Aorta (tissue), 5 donors: ENCODE measurements at regions not wholly inside any gene's neighbourhood (a gene's known extent, or its start where the extent isn't known, plus 50 kb on each side); places are given as distances from the start of the nearest gene placed in this dataset.

Experiments
- ATAC-seq: fragments of 200-7000 bp; cut with Tn5 transposase; one replicate; pipeline ENCODE4 v1.9.1; 2022; ENCODE audit warnings: moderate library complexity; ENCODE audit not compliant: low FRiP score
- DNase-seq, 2 donors: peaks; one replicate each; pipeline ENCODE4 v3.0.0-alpha.2; 2020
- H3K27ac ChIP-seq, 2 donors: one replicate each; pipeline ENCODE4 v1.5.1; 2013; ENCODE audit warnings: low read length in 2 of 2, mild to moderate bottlenecking in 2 of 2, moderate library complexity in 2 of 2, control low read depth in 1 of 2, inconsistent platforms in 1 of 2, low read depth in 1 of 2
- H3K27me3 ChIP-seq, 2 donors: one replicate each; pipeline ENCODE4 v1.6.1; 2013; ENCODE audit warnings: control low read depth in 1 of 2, low read length in 1 of 2, mild to moderate bottlenecking in 1 of 2, moderate library complexity in 1 of 2; ENCODE audit not compliant: insufficient read depth in 2 of 2, control insufficient read depth in 1 of 2
- H3K36me3 ChIP-seq, 2 donors: one replicate each; pipeline ENCODE4 v1.6.1; 2013; ENCODE audit warnings: control low read depth in 1 of 2, low read length in 1 of 2, mild to moderate bottlenecking in 1 of 2; ENCODE audit not compliant: insufficient read depth in 2 of 2, control insufficient read depth in 1 of 2
- H3K4me1 ChIP-seq, 2 donors: one replicate each; pipeline ENCODE4 v1.6.1; 2013; ENCODE audit warnings: low read length in 2 of 2, control low read depth in 1 of 2, mild to moderate bottlenecking in 1 of 2, moderate library complexity in 1 of 2; ENCODE audit not compliant: insufficient read depth in 2 of 2, control insufficient read depth in 1 of 2
- H3K4me3 ChIP-seq, 2 donors: one replicate each; pipeline ENCODE4 v1.5.1; 2013; ENCODE audit warnings: low read length in 2 of 2, control low read depth in 1 of 2, mild to moderate bottlenecking in 1 of 2
- H3K9me3 ChIP-seq: one replicate; pipeline ENCODE4 v1.6.1; 2013; ENCODE audit warnings: mild to moderate bottlenecking, low read length; ENCODE audit not compliant: control insufficient read depth
- WGBS, 2 donors: extraction: QIAGEN DNeasy Blood & Tissue Kit; methylation state at CpG; one replicate each; pipeline ENCODE4 v1.1.7; 2013; 5-methylcytosine and 5-hydroxymethylcytosine counted together
- intact Hi-C, 2 donors: fragments of 100-400 bp; cut with DNase I; formaldehyde crosslinking; loops; one replicate each; pipeline versions ENCODE4 v1.14.2 to v1.15.0; 2022
- donor health status: healthy with polysubstance abuse.
- donor health status: Bipolar disorder and iron deficiency.
- donor health status: DM: no; HTN: no; CAD: no.
- donor health status: DM: no; HTN: no; CAD: no.
- donor health status: DM: yes; HTN: yes; CAD: no.

- no peaks in the 10 kb centered on the region for H3K4me1 ChIP-seq
- no peak for ATAC-seq
- no peak overlapping the region for H3K27ac ChIP-seq
- H3K4me3 ChIP-seq = no peak overlapping the region
- no peaks in the 10 kb centered on the region for H3K27me3 ChIP-seq
- H3K36me3 ChIP-seq = no peaks in the 10 kb centered on the region
- H3K9me3 ChIP-seq = no peaks in the 10 kb centered on the region
- intact Hi-C loops = no loop called here
- WGBS, 2 donors = 87 to 88% methylated on average over 4 of the region's 4 CpGs
- DNase-seq = no peak
Observed at GRCh38 chr1:229803626-229804217, 177.7 kb downstream of the URB2 start.

DNA sequence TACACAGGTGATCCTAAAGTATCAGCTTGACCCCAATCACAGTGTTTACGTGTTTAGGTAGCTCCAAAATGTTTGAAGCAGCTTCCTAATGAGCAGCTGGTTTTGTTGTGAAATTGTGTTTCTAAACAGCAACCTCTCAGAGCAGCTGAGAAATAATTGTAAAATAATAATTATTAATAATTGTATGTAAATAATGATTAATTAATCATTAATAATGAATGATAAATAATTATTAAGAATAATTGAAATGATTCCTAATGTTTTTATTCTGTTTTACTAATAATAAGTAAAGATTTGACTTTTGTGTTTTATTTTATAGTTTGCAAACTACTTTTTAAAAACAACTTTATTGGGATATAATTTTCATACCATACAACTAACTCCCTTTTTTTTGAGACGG, 182.2 kb downstream of the URB2 start:
- no peak for ATAC-seq
- WGBS, 2 donors = 96 to 98% methylated on average over 2 of the region's 2 CpGs

GRCh38 chr1:229810140-229810539, 184.1 kb downstream of the URB2 start:
- H3K9me3 ChIP-seq = peaks cover 2% of the 10 kb centered on the region
- H3K4me1 ChIP-seq = no peaks in the 10 kb centered on the region
- intact Hi-C loops = no loop called here
- H3K27me3 ChIP-seq = no peaks in the 10 kb centered on the region
- H3K4me3 ChIP-seq = no peak overlapping the region
- whole genome bisulfite sequencing, 2 donors = 83 to 85% methylated on average over 1 of the region's 1 CpG
- ATAC-seq (no peak), DNase-seq (no peak)
- no peaks in the 10 kb centered on the region for H3K36me3 ChIP-seq
- H3K27ac ChIP-seq = no peak overlapping the region

More for the DNA sequence above, 182.2 kb downstream of the URB2 start:
- Histone ChIP-seq H3K9me3 (peaks cover 2% of the 10 kb centered on the region), H3K36me3 (no peaks in the 10 kb centered on the region), H3K27ac (no peak overlapping the region), H3K4me3 (no peak overlapping the region), H3K4me1 (no peaks in the 10 kb centered on the region), H3K27me3 (no peaks in the 10 kb centered on the region)
- DNase-seq = no peak
- intact Hi-C loops = no loop called here

DNA sequence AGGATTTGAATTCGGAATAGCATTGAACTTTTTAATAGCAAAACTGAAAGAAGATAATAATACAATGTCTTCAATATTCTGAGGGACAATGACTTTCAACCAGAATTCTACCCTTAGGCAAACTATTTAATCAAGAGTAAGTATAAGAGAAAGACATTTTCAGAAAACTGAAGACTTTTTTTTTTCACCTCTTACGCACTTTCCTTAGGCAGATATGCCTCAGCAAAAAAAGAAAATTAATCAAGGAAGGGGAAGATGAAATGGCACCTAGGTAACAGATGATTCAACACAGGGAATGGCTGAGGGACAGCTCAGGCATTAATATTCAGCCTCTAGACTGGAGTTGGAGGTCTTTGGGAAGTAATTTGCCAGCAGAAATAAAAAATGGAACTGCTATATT, 184.9 kb downstream of the URB2 start:
- no peak for DNase-seq
- WGBS, 2 donors = 96 to 97% methylated on average over 2 of the region's 2 CpGs

DNA sequence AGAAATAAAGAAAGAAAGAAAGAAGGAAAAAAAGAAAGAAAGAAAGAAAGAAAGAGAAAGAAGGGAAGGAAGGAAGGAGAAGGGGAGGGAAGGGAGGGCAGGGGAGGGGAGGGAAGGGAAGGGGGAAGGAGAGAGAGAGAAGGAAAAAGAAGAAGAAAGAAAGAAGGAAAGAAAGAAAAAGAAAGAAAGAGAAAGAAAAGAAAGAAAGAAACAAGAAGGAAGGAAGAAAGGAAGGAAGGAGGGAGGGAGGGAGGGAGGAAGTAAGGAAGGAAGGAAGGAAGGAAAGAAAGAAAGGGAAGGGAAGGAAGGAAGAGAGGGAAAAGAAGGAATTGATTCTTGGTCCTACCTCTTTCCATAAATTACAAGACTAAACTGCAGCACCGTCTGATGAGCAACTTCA, 186.1 kb downstream of the URB2 start:
- no peaks in the 10 kb centered on the region for H3K36me3 ChIP-seq
- intact Hi-C loops = no loop called here
- 77 to 81% methylated on average over 1 of the region's 1 CpG for WGBS, 2 donors

More for the DNA sequence above, 184.9 kb downstream of the URB2 start:
- H3K4me3 ChIP-seq = no peak overlapping the region
- no peaks in the 10 kb centered on the region for H3K36me3 ChIP-seq
- H3K27ac ChIP-seq = no peak overlapping the region
- ATAC-seq = no peak
- H3K9me3 ChIP-seq = peaks cover 2% of the 10 kb centered on the region
- intact Hi-C loops = no loop called here
- no peaks in the 10 kb centered on the region for H3K4me1 ChIP-seq
- H3K27me3 ChIP-seq = no peaks in the 10 kb centered on the region

DNA sequence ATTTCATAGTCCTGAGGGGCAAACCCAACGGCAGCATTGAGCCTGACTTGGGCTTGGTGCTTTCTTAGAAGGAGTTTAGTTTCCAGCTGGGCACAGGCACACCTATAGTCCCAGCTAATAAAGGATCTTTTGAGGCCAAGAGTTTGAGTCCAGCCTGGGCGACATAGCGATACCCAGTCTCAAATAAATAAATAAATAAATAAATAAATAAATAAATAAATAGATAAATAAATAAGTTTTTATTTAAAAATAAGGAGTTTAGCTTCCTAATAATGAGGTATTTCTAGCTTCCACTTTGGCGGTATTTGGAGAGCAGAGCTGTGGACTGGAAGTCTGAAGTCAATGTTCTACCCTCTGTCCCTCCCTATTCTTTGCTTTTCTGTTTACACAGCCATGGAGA, 186.6 kb downstream of the URB2 start:
- intact Hi-C loops = no loop called here
- WGBS, 2 donors = 94 to 95% methylated on average over 4 of the region's 4 CpGs
- Histone ChIP-seq H3K4me3 (no peak overlapping the region), H3K27ac (no peak overlapping the region), H3K4me1 (no peaks in the 10 kb centered on the region), H3K36me3 (no peaks in the 10 kb centered on the region), H3K27me3 (no peaks in the 10 kb centered on the region), H3K9me3 (peaks cover 2% of the 10 kb centered on the region)
- no peak for ATAC-seq
- DNase-seq = no peak

More for the DNA sequence above, 186.1 kb downstream of the URB2 start:
- H3K4me1 ChIP-seq = no peaks in the 10 kb centered on the region
- no peak overlapping the region for H3K4me3 ChIP-seq
- ATAC-seq (no peak), DNase-seq (no peak)
- H3K27ac ChIP-seq = no peak overlapping the region
- no peaks in the 10 kb centered on the region for H3K27me3 ChIP-seq
- peaks cover 2% of the 10 kb centered on the region for H3K9me3 ChIP-seq

DNA sequence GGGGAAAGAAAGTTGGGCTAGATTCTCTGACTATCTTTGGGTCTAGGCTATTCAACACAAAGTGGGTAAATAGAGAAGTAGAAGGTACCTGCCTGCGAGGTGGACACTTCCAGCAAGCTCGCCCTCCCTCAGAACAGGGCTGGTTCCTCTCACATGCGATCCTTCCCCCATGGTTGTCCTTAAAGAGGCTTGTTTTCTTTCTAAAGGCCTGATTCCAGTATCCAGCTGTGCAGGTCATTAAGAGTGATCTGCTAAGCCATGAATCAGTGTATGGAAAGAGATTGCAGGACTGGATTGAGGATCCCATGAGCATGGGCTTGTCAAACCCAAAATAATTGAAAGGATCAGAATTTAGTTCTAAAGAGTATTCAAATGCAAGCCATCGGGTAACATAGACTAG, 189.0 kb downstream of the URB2 start:
- DNase-seq (no peak), ATAC-seq (no peak)
- WGBS, 2 donors = 94 to 95% methylated on average over 4 of the region's 4 CpGs
- H3K4me3 ChIP-seq = no peak overlapping the region
- H3K27ac ChIP-seq = no peak overlapping the region
- no peaks in the 10 kb centered on the region for H3K4me1 ChIP-seq
- intact Hi-C loops = no loop called here
- peaks cover 0 to 2% of the 10 kb centered on the region in 2 donors for H3K27me3 ChIP-seq
- H3K36me3 ChIP-seq = no peaks in the 10 kb centered on the region
- H3K9me3 ChIP-seq = peaks cover 2% of the 10 kb centered on the region

GRCh38 chr1:229815961-229816360, 189.9 kb downstream of the URB2 start:
- no peak for DNase-seq
- no peak overlapping the region for H3K4me3 ChIP-seq
- no peaks in the 10 kb centered on the region for H3K4me1 ChIP-seq
- H3K36me3 ChIP-seq = no peaks in the 10 kb centered on the region
- WGBS, 2 donors = 91 to 93% methylated on average over 2 of the region's 2 CpGs
- no peak for ATAC-seq
- H3K27ac ChIP-seq = no peak overlapping the region
- H3K9me3 ChIP-seq = no peaks in the 10 kb centered on the region
- intact Hi-C loops = no loop called here
- peaks cover 0 to 2% of the 10 kb centered on the region in 2 donors for H3K27me3 ChIP-seq

DNA sequence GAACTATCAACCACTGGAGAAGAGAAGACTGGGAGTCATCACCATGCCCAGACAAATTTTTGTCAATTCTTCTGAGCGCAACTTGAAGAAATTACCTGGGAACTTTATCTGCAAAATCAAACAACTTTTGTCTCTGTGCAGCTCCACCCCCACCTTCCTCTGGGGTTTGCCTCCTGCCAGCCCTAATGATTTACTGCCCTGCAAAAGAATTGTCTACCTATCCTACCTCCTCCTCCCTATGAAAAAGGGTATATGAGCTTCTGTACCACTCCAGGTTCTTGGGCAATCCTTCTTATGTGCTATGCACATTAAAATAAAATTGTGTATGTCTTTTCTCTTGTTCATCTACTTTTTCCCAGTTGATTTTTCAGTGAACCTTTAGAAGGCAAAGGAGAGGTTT, 191.9 kb downstream of the URB2 start:
- H3K27me3 ChIP-seq = peaks cover 0 to 2% of the 10 kb centered on the region in 2 donors

More for the DNA sequence above, 191.9 kb downstream of the URB2 start:
- DNase-seq (no peak), ATAC-seq (no peak)
- H3K9me3 ChIP-seq = no peaks in the 10 kb centered on the region
- no peak overlapping the region for H3K27ac ChIP-seq
- no peaks in the 10 kb centered on the region for H3K36me3 ChIP-seq
- intact Hi-C loops = no loop called here
- H3K4me3 ChIP-seq = no peak overlapping the region
- 92 to 96% methylated on average over 1 of the region's 1 CpG for WGBS, 2 donors
- peaks cover 0 to 4% of the 10 kb centered on the region in 2 donors for H3K4me1 ChIP-seq
